OCI-LY3 (cell line): ENCODE measurements at regions not wholly inside any gene's neighbourhood (a gene's known extent, or its start where the extent isn't known, plus 50 kb on each side); places are given as distances from the start of the nearest gene placed in this dataset.

Source experiments
- H2AFZ ChIP-seq: fragments of 200-600, 300-600 bp; shearing (Covaris generic); 2 replicates; pipeline ENCODE4 v1.6.0; 2014; ENCODE audit warnings: antibody characterized with exemption, low read depth, low read length
- H3K27ac ChIP-seq: fragments of 200-600, 300-600 bp; sonication (generic); 2 replicates; pipeline ENCODE4 v1.5.1; 2014; ENCODE audit warnings: mild to moderate bottlenecking, low read length, moderate library complexity, mixed read lengths
- H3K27me3 ChIP-seq: fragments of 200-600, 300-600 bp; sonication (generic); 2 replicates; pipeline ENCODE4 v1.6.1; 2014; ENCODE audit warnings: low read depth, low read length, mixed read lengths
- H3K36me3 ChIP-seq: fragments of 200-600, 300-600 bp; sonication (generic); replicated peaks from 2 replicates; pipeline ENCODE3; 2014; ENCODE audit warnings: low read depth, low read length, mixed read lengths
- H3K4me1 ChIP-seq: fragments of 300-600, 200-600 bp; sonication (generic); 2 replicates; pipeline ENCODE4 v1.6.1; 2014; ENCODE audit warnings: low read length, mixed read lengths
- H3K4me2 ChIP-seq: fragments of 200-600, 300-600 bp; sonication (generic); 2 replicates; pipeline ENCODE4 v1.6.1; 2014; ENCODE audit warnings: low read length, mixed read lengths
- H3K4me3 ChIP-seq: fragments of 300-600, 200-600 bp; sonication (generic); 2 replicates; pipeline ENCODE4 v1.5.1; 2014; ENCODE audit warnings: antibody characterized with exemption, mild to moderate bottlenecking, low read length, moderate library complexity
- H3K79me2 ChIP-seq: fragments of 300-600, 200-600 bp; shearing (Covaris generic); 2 replicates; pipeline ENCODE4 v1.6.1; 2014; ENCODE audit warnings: mild to moderate bottlenecking, low read length, mixed read lengths
- H3K9ac ChIP-seq: fragments of 300-600, 200-600 bp; shearing (Covaris generic); 2 replicates; pipeline ENCODE4 v1.6.0; 2014; ENCODE audit warnings: mild to moderate bottlenecking, low read length, moderate library complexity
- H3K9me3 ChIP-seq: fragments of 200-600, 300-600 bp; shearing (Covaris generic); 2 replicates; pipeline ENCODE4 v1.6.1; 2014; ENCODE audit warnings: low read length, mixed read lengths; ENCODE audit not compliant: insufficient read depth
- H4K20me1 ChIP-seq: fragments of 200-600, 300-600 bp; sonication (generic); 2 replicates; pipeline ENCODE4 v1.6.1; 2016; ENCODE audit warnings: low read length, mixed read lengths; ENCODE audit not compliant: insufficient read depth
- EZH2phosphoT487 ChIP-seq: fragments of 200-600 bp; shearing (Covaris generic); IDR thresholded peaks from 2 replicates; pipeline ENCODE4 v1.6.1; 2018; ENCODE audit warnings: antibody characterized with exemption, mixed run types, low read depth
- TF ChIP-seq, protein P1 (sequence below): fragments of 200-600, 300-600 bp; sonication (generic); IDR thresholded peaks from 2 replicates; pipeline ENCODE4 v1.5.1; 2014; ENCODE audit warnings: antibody characterized with exemption, low read length, low read depth

DNA sequence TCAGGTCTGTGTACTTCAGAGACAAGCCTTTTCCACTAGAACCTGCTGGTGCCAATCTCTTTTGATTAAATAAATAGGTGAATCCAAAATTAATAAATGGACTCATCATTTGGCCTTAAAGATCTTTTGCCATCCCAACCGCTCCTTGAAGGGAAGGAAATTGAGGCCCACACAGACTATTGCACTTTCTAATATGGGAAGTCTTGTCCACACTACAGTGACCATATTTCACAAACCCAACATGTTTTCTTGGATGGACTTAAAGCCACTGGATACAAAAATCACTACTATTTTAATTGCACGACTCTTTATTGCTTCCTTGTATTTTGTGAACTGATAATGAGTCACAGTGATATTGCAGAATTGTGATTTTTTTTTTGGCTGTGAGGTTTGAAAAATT, 135.0 kb downstream of the DIRAS2 start:
- Histone ChIP-seq H4K20me1 (no peaks in the 10 kb centered on the region), H3K4me2 (no peak overlapping the region), H3K4me3 (no peak overlapping the region), H3K27me3 (no peaks in the 10 kb centered on the region), H3K36me3 (peaks cover 3% of the 10 kb centered on the region), H3K27ac (no peak overlapping the region), H2AFZ (no peak overlapping the region), H3K4me1 (peaks cover 29% of the 10 kb centered on the region), H3K79me2 (no peaks in the 10 kb centered on the region), H3K9me3 (peaks cover 7% of the 10 kb centered on the region; the same call in 1 of the 2 replicates), H3K9ac (no peak overlapping the region)
- TF ChIP-seq, protein P1, sequence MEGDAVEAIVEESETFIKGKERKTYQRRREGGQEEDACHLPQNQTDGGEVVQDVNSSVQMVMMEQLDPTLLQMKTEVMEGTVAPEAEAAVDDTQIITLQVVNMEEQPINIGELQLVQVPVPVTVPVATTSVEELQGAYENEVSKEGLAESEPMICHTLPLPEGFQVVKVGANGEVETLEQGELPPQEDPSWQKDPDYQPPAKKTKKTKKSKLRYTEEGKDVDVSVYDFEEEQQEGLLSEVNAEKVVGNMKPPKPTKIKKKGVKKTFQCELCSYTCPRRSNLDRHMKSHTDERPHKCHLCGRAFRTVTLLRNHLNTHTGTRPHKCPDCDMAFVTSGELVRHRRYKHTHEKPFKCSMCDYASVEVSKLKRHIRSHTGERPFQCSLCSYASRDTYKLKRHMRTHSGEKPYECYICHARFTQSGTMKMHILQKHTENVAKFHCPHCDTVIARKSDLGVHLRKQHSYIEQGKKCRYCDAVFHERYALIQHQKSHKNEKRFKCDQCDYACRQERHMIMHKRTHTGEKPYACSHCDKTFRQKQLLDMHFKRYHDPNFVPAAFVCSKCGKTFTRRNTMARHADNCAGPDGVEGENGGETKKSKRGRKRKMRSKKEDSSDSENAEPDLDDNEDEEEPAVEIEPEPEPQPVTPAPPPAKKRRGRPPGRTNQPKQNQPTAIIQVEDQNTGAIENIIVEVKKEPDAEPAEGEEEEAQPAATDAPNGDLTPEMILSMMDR, result no peak
- no peak for TF ChIP-seq EZH2phosphoT487

DNA sequence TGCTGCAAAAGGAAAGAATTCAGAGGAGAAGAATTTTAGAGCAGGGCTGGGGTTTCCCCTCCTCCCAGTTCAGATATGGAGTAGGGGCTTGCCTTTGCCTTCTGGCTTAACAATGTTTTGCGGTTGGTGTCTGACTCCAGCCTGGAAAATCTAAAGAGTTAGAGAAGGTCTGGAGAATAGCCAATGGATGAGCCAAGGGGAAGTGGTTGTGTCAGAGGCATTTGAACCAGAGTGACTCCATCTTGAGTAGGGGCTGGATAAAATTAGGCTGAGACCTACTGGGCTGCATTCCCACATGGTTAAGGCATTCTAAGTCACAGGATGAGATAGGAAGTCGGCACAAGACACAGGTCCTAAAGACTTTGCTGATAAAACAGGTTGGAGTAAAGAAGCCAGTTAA, 133.7 kb downstream of the DIRAS2 start:
- Histone ChIP-seq H4K20me1 (no peaks in the 10 kb centered on the region), H3K4me2 (no peak overlapping the region), H3K4me3 (no peak overlapping the region), H3K27ac (no peak overlapping the region), H3K9me3 (no peaks in the 10 kb centered on the region), H3K27me3 (no peaks in the 10 kb centered on the region), H3K36me3 (no peaks in the 10 kb centered on the region), H3K4me1 (peaks cover 29% of the 10 kb centered on the region), H3K9ac (no peak overlapping the region), H2AFZ (no peak overlapping the region), H3K79me2 (no peaks in the 10 kb centered on the region)
- TF ChIP-seq EZH2phosphoT487, result no peak
- TF ChIP-seq, protein P1, result no peak

DNA sequence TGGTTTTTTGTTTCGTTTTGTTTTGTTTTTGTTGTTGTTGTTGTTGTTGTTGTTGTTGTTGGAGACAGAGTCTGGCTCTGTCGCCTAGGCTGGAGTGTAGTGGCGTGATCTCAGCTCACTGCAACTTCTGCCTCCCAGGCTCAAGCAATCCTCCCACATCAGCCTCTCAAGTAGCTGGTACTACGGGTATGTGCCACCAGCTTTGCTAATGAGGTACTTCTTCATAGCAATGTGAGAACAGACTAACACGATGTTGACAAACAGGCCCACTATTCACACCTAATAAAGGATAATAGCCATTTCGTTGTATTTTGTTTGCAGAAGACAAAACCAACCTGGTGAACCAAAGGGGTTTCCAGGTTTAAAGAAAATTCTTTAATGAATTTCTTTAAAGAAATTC, 130.9 kb downstream of the DIRAS2 start:
- no peaks in the 10 kb centered on the region for H3K79me2 ChIP-seq
- no peak overlapping the region for H3K9ac ChIP-seq
- TF ChIP-seq EZH2phosphoT487, result no peak
- TF ChIP-seq, protein P1, result no peak
- H3K4me1 ChIP-seq, result peaks cover 17% of the 10 kb centered on the region
- no peak overlapping the region for H3K27ac ChIP-seq
- no peaks in the 10 kb centered on the region for H3K36me3 ChIP-seq
- H3K4me2 ChIP-seq, result no peak overlapping the region
- H2AFZ ChIP-seq, result no peak overlapping the region
- H4K20me1 ChIP-seq, result no peaks in the 10 kb centered on the region
- no peak overlapping the region for H3K4me3 ChIP-seq
- no peaks in the 10 kb centered on the region for H3K27me3 ChIP-seq
- no peaks in the 10 kb centered on the region for H3K9me3 ChIP-seq

DNA sequence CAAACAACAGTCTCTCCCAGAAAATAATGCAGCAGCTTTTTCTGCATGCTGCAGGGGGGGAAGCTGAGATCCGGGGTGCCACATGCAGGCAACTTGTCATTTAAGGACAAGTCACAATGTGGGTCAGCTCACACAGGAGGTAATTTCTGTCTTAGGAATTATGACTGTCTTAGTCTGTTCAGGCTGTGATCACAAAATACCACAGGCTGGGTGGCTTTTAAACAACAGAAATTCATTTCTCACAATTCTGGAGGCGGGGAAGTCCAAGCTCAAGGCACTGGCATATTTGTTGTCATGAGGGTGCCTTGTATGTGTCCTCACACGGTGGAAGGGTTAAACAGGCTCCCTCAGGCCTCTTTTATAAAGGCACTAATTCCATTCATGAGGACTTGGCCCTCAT, 127.7 kb downstream of the DIRAS2 start:
- Histone ChIP-seq H3K27ac (no peak overlapping the region), H3K79me2 (no peaks in the 10 kb centered on the region), H3K4me1 (peaks cover 13% of the 10 kb centered on the region), H3K9ac (no peak overlapping the region), H2AFZ (no peak overlapping the region), H4K20me1 (no peaks in the 10 kb centered on the region), H3K9me3 (no peaks in the 10 kb centered on the region), H3K4me2 (no peak overlapping the region), H3K36me3 (no peaks in the 10 kb centered on the region), H3K27me3 (no peaks in the 10 kb centered on the region), H3K4me3 (no peak overlapping the region)
- TF ChIP-seq EZH2phosphoT487, result no peak
- TF ChIP-seq, protein P1, result no peak
